Activated T-helper 1 cell treated with anti-CD3 and anti-CD28 coated beads, Interleukin-12 subunit alpha, Interleukin-12 subunit beta, Interleukin-2, Interleukin-4 antibody, amounts not matched to agents 30 ng/mL and 10 ng/mL and 1 ng/mL, durations not matched to agents 14 hours and 24 hours and 36 hours (primary cell): ENCODE measurements at regions not wholly inside any gene's neighbourhood (a gene's known extent, or its start where the extent isn't known, plus 50 kb on each side); places are given as distances from the start of the nearest gene placed in this dataset.

Experiments
- DNase-seq: peaks from one replicate; pipeline ENCODE4 v3.0.0; 2021; ENCODE audit warnings: low spot score
- H3K27ac Mint-ChIP-seq: one replicate; pipeline ENCODE4 v1.8.0; 2021; ENCODE audit warnings: mild to moderate bottlenecking, mixed read lengths
- H3K27me3 Mint-ChIP-seq: one replicate; pipeline ENCODE4 v1.8.0; 2022; ENCODE audit warnings: mild to moderate bottlenecking, moderate library complexity, mixed read lengths; ENCODE audit not compliant: insufficient read depth
- H3K36me3 Mint-ChIP-seq: one replicate; pipeline ENCODE4 v1.8.0; 2021; ENCODE audit warnings: low read depth, mixed read lengths
- H3K4me1 Mint-ChIP-seq: one replicate; pipeline ENCODE4 v1.8.0; 2021; ENCODE audit warnings: low read depth, mixed read lengths
- H3K4me3 Mint-ChIP-seq: one replicate; pipeline ENCODE4 v1.8.0; 2021; ENCODE audit warnings: mild to moderate bottlenecking, moderate library complexity, mixed read lengths
- H3K9me3 Mint-ChIP-seq: one replicate; pipeline ENCODE4 v1.8.0; 2021; ENCODE audit warnings: mixed read lengths
- intact Hi-C: fragments of 100-400 bp; cut with micrococcal nuclease; formaldehyde crosslinking; loops from one replicate; pipeline ENCODE4 v1.15.1; 2024

DNA sequence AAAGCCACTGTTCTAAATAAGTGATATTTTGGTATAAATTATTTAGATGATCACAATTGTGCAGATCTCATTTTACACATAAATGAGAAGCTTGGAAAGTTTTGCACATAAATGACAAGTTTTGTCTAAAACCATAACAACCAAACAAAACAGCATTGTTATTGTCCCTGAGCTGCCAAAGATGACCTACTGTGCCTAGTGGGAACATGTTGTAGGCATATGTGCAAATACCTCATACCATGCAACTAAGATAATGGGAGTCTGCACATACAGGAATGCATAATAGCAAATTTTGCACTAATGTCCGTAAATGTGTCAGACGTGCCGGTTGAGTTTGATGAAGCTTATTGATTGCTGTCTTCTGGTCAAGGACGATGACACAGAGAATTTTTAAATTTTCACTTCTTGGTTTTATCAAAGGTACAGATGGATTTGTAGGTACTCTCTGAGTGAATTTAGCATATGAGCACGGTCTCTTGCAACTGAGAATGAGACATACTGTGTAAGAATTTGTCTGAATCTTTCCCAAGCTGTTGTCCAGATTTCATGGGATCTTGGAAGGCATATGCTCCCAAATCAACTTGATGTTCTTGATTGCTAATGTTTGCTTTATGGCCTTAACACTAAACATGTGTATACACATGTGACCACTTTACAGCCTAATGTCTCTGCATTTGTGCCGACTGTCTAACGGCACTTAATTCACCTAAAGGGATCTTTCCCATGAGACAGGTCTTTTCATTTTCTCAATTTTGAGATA lies 1133.5 kb downstream of the FAT4 start:
- H3K36me3 Mint-ChIP-seq, result no peaks in the 10 kb centered on the region
- no peak overlapping the region for H3K27ac Mint-ChIP-seq
- H3K9me3 Mint-ChIP-seq, result no peaks in the 10 kb centered on the region
- H3K27me3 Mint-ChIP-seq, result no peaks in the 10 kb centered on the region
- no peak overlapping the region for H3K4me3 Mint-ChIP-seq
- intact Hi-C loops, result no loop called here
- DNase-seq, result no peak
- H3K4me1 Mint-ChIP-seq, result no peaks in the 10 kb centered on the region

DNA sequence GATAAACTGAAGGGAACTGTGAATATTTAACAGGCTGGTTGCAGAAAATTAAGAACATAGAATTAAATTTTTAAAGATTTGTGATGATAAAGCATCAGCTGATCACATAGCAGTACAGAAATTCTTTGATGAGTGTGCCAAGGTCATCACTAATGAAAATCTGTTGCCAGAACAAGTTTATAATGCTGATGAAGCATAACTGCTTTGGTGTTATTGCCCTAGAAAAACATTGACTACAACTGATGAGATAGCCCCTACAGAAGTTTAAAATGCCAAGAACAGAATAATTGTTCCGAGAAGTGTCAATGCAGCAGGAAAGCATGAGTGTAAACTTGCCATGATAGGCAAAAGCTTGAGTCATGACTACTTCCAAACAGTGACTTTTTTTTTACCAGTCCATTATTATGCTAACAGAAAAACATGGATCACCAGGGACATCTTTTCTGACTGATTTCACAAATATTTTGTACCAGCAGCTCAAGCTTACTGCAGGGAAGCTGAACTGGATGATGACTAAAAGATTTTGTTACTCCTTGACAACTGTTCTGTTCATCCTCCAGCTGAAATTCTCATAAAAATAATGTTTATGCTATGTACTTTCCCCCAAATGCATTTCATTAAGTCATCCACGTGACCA lies 1136.6 kb downstream of the FAT4 start:
- no peaks in the 10 kb centered on the region for H3K9me3 Mint-ChIP-seq

DNA sequence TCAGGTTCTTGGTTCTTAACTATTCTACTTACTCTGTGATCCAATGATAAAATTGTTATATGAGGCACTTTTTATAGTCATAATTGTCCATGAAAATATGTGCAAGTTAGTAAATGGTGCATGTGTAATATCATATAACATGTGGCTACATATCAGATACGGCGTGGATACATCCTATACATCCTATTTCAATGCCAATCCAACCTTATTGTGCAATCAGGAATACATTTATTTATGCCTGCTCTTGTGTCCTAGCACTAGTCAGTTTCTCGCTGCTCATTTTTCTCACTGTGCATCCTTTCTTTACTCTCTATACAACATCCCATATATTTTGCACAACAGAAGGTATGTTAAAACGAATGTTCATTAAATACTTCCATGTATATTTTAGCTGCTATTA lies 1141.1 kb downstream of the FAT4 start:
- Mint-ChIP-seq H3K4me3 (no peak overlapping the region), H3K4me1 (no peaks in the 10 kb centered on the region), H3K9me3 (no peaks in the 10 kb centered on the region), H3K36me3 (no peaks in the 10 kb centered on the region), H3K27ac (no peak overlapping the region), H3K27me3 (no peaks in the 10 kb centered on the region)
- DNase-seq, result no peak
- intact Hi-C loops, result no loop called here

More for the DNA sequence above, 1136.6 kb downstream of the FAT4 start:
- Mint-ChIP-seq H3K4me3 (no peak overlapping the region), H3K27ac (no peak overlapping the region), H3K36me3 (no peaks in the 10 kb centered on the region), H3K27me3 (no peaks in the 10 kb centered on the region), H3K4me1 (no peaks in the 10 kb centered on the region)
- intact Hi-C loops, result no loop called here
- DNase-seq, result no peak

DNA sequence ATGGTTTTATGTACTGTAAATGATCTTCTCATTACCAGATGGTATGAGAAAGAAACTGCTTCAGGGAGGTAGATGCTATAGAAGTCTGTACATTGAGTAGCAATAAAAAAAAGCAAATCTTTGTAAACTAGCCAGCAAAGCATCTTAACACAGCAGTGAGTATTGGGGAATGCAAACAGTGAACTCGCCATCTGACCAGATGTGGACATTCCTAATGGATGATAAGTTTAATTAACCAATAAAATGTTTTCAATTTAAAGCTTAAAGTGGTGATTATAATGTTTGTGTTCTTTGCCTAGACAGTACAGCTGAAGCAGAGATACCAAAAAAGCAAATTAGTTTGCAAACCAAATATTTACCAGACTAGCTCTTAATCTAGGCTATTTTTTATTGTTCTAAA lies 1144.2 kb downstream of the FAT4 start:
- Mint-ChIP-seq H3K36me3 (no peaks in the 10 kb centered on the region), H3K9me3 (no peaks in the 10 kb centered on the region), H3K4me1 (no peaks in the 10 kb centered on the region), H3K4me3 (no peak overlapping the region), H3K27ac (no peak overlapping the region), H3K27me3 (no peaks in the 10 kb centered on the region)
- intact Hi-C loops, result no loop called here
- no peak for DNase-seq

DNA sequence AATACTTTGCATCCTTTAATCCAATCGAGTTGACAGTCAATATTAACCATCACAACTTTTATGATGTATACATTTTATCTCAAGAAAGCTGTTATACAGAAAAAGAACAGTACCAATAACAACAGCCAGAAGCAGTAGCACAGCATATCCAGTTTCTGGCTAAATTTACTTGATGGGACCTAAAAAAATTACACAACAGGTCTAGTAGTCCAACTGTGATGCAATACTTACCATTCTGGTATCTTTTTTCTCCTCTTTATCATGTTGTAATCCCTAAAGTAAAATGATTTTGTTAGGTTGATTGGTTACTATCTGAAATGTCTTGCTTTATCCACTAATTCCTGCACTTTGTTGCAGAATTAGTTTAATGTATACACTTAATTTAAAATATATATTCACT lies 1150.6 kb downstream of the FAT4 start:
- no peaks in the 10 kb centered on the region for H3K36me3 Mint-ChIP-seq
- no peak overlapping the region for H3K27ac Mint-ChIP-seq
- no peaks in the 10 kb centered on the region for H3K4me1 Mint-ChIP-seq
- no peak for DNase-seq
- H3K4me3 Mint-ChIP-seq, result no peak overlapping the region
- H3K9me3 Mint-ChIP-seq, result no peaks in the 10 kb centered on the region
- no peaks in the 10 kb centered on the region for H3K27me3 Mint-ChIP-seq
- intact Hi-C loops, result no loop called here

DNA sequence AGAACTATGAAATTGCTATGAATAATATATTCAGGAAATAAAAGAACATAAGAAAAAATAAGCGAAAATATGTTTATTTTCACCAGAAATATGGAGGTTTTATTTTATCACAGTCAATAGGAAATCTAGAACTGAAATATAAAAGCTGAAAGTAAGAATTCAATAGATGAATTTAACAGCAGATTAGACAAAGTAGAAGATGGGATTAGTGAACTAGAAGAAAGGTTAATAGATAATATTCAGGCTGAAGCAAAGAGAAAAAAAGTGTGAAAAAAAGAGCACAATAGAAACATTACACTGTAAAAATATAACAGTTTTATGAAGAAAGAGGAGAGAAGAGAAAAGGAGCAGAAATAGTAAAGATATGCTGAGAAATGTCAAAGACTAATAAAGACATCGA lies 1152.1 kb downstream of the FAT4 start:
- no peaks in the 10 kb centered on the region for H3K9me3 Mint-ChIP-seq
- no peak for DNase-seq
- no peaks in the 10 kb centered on the region for H3K27me3 Mint-ChIP-seq
- no peak overlapping the region for H3K4me3 Mint-ChIP-seq
- no peaks in the 10 kb centered on the region for H3K36me3 Mint-ChIP-seq
- H3K27ac Mint-ChIP-seq, result no peak overlapping the region
- intact Hi-C loops, result no loop called here
- H3K4me1 Mint-ChIP-seq, result no peaks in the 10 kb centered on the region

DNA sequence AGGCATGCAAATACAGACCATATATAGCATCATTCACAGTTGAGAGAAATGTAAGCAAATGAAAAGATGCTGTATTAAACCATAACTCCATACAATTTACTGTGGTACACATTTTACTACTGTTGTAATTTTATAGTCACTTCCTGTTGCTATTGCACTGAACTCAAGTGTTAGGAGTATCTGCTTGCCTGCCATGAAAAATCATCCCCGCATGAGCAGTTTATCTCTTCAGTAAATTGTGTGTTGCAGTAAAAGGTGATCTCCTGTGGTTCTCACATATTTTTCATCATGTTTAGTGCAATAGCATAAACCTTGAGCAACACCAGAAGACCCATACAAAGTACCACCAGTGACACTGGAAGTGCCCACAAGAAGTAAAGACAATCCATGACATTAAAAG lies 1153.4 kb downstream of the FAT4 start:
- intact Hi-C loops, result no loop called here
- DNase-seq, result no peak
- H3K4me3 Mint-ChIP-seq, result no peak overlapping the region
- no peaks in the 10 kb centered on the region for H3K36me3 Mint-ChIP-seq
- H3K27me3 Mint-ChIP-seq, result no peaks in the 10 kb centered on the region
- H3K4me1 Mint-ChIP-seq, result no peaks in the 10 kb centered on the region
- H3K27ac Mint-ChIP-seq, result no peak overlapping the region
- no peaks in the 10 kb centered on the region for H3K9me3 Mint-ChIP-seq

DNA sequence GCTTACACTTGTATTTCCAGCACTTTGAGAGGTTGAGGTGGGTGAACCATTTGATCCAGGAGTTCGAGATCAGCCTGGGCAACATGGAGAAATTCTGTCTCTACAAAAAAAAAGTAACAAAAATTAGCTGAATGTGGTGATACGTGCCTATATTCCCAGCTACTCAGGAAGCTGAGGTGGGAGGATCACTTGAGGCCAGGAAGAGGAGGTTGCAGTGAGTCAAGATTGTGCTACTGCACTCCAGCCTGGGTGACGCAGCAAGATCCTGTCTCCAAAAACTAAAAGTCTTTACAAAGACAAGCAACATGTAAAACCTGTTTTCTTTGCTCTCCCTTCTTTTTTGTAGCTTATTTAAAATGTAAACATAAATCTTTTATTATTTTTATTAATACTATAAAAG lies 1156.1 kb downstream of the FAT4 start:
- H3K27ac Mint-ChIP-seq, result no peak overlapping the region
- no peaks in the 10 kb centered on the region for H3K36me3 Mint-ChIP-seq
- no peaks in the 10 kb centered on the region for H3K4me1 Mint-ChIP-seq
- H3K4me3 Mint-ChIP-seq, result no peak overlapping the region
- DNase-seq, result no peak
- intact Hi-C loops, result no loop called here
- no peaks in the 10 kb centered on the region for H3K27me3 Mint-ChIP-seq
- H3K9me3 Mint-ChIP-seq, result no peaks in the 10 kb centered on the region

DNA sequence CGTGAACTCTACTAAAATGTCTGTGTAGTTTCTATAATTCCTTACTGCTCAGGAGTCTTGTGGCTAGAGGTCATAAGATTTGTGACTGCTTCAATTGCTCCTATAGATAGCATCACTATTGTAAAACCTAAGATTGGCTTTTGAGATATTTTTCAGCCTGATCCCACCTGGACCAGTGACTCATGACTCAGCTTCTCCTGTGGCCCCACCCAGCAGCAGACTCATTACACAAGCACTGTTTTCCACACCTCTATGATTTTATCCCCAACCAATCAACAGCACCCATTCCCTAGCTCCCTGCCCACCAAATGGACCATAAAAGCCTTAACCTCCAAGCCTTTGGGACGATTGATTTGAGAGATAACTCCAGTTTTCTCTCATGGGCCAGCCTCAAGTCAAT lies 1157.0 kb upstream of the INTU start:
- no peak for DNase-seq
- Mint-ChIP-seq H3K4me1 (no peaks in the 10 kb centered on the region), H3K9me3 (peaks cover 4% of the 10 kb centered on the region), H3K27me3 (no peaks in the 10 kb centered on the region), H3K27ac (no peak overlapping the region), H3K4me3 (no peak overlapping the region), H3K36me3 (no peaks in the 10 kb centered on the region)
- intact Hi-C loops, result no loop called here

DNA sequence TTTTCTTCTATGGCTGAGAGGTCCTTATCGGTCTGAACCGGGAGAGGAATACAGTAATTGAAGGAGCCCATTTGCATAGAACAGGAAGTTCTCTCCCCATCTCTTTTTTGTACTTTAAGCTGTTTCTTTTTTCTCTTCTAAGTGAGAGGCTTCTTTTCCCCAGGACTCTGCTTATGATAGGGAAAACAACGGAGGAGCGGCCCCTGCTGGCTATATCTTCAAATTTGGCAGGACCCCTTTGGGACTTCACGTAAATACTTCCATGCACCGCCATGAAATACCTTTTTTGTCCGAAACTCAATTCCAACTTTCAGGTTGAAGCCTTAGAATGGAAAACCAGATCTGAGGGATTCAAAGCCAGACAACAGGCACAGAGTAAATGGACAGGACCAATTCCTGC lies 1153.0 kb upstream of the INTU start:
- no peak overlapping the region for H3K27ac Mint-ChIP-seq
- intact Hi-C loops, result no loop called here
- H3K36me3 Mint-ChIP-seq, result no peaks in the 10 kb centered on the region
- H3K4me3 Mint-ChIP-seq, result no peak overlapping the region
- no peak for DNase-seq
- peaks cover 4% of the 10 kb centered on the region for H3K9me3 Mint-ChIP-seq
- H3K27me3 Mint-ChIP-seq, result no peaks in the 10 kb centered on the region
- H3K4me1 Mint-ChIP-seq, result no peaks in the 10 kb centered on the region

DNA sequence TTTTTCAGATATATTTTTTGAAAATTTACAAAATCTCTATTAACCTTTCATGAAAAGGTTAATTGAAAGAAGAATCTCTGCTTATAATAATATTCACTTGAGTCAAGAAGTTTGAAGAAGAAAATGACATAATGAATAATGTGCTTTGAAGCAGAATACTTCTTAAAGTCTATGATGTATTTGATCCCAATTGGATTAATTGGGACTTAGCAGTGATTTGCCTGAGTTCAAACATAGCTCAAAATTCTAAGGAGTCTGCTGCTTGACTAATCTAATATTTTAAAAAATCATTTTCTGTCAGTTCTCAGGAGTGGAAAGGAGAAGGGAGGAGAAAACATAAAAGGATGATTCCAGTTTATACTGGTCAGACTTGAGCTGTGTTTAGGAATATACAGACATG lies 1150.4 kb upstream of the INTU start:
- Mint-ChIP-seq H3K27ac (no peak overlapping the region), H3K4me3 (no peak overlapping the region), H3K9me3 (peaks cover 4% of the 10 kb centered on the region), H3K36me3 (no peaks in the 10 kb centered on the region), H3K27me3 (no peaks in the 10 kb centered on the region), H3K4me1 (no peaks in the 10 kb centered on the region)
- intact Hi-C loops, result no loop called here
- DNase-seq, result no peak

DNA sequence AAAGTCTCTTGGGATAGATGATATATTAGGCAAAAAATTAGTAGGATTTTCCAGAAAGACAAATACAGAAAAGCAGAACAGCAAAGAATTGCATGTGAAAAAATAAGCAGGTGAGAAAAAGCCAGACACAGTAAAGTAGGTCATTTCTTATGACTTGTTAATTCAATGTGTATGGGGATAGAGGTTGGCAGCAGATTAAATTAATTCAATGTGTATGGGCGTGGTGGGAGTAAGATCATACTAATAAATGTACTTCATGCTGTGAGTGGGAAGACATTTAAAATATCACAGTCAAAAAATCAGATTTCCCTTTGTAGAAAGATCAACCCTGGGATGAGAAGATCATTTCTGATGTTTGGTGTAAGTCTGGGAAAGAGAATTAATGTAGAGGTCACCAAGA lies 1146.4 kb upstream of the INTU start:
- DNase-seq, result no peak
- no peaks in the 10 kb centered on the region for H3K36me3 Mint-ChIP-seq
- no peak overlapping the region for H3K27ac Mint-ChIP-seq
- H3K27me3 Mint-ChIP-seq, result no peaks in the 10 kb centered on the region
- no peaks in the 10 kb centered on the region for H3K9me3 Mint-ChIP-seq
- no peak overlapping the region for H3K4me3 Mint-ChIP-seq
- no peaks in the 10 kb centered on the region for H3K4me1 Mint-ChIP-seq
- intact Hi-C loops, result no loop called here

DNA sequence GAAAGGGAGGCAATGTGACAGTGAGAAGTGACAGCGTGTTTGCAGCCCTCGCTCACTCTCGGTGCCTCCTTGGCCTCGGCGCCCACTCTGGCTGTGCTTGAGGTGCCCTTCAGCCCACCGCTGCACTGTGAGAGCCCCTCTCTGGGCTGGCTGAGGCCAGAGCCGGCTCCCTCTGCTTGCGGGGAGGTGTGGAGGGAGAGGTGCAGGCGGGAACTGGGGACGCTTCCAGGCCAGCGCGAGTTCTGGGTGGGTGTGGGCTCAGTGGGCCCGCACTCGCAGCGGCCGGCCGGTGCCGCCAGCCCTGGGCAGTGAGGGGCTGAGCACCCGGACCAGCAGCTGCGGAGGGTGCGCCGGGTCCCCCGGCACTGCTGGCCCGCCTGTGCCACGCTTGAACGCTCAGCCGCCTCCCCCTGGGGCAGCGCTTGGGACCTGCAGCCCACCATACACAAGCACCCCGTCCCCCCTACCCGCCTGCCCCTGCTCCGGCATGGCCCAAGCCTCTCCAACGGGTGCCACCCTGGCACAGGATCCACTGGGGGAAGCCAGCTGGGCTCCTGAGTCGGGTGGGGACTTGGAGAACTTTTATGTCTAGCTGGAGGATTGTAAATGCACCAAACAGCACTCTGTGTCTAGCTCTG lies 1142.8 kb upstream of the INTU start:
- H3K36me3 Mint-ChIP-seq, result no peaks in the 10 kb centered on the region
- no peak for DNase-seq
- no peaks in the 10 kb centered on the region for H3K9me3 Mint-ChIP-seq
- no peak overlapping the region for H3K27ac Mint-ChIP-seq
- no peaks in the 10 kb centered on the region for H3K27me3 Mint-ChIP-seq
- intact Hi-C loops, result no loop called here
- no peak overlapping the region for H3K4me3 Mint-ChIP-seq
- no peaks in the 10 kb centered on the region for H3K4me1 Mint-ChIP-seq
